ENCODE measurements at regions not wholly inside any gene's neighbourhood (a gene's known extent, or its start where the extent isn't known, plus 50 kb on each side); places are given as distances from the start of the nearest gene placed in this dataset.

- TF ChIP-seq CTCF (IDR thresholded peaks at IDR 0.05; ENCODE audit: poor library complexity, severe bottlenecking) (no peak), EZH2 (IDR thresholded peaks at IDR 0.05; ENCODE audit: borderline replicate concordance, insufficient read depth, low read length, poor library complexity, severe bottlenecking) (no peak), POLR2AphosphoS5 (IDR thresholded peaks at IDR 0.05) (no peak)
These were observed 133.1 kb downstream of the DIPK2A start for GRCh38 chr3:144104679-144105078.
